IMR-90 (cell line): ENCODE measurements at regions not wholly inside any gene's neighbourhood (a gene's known extent, or its start where the extent isn't known, plus 50 kb on each side); places are given as distances from the start of the nearest gene placed in this dataset.

Experiments
- ATAC-seq: fragments of 200-7000 bp; cut with Tn5 transposase; 2 replicates; pipeline ENCODE4 v1.9.1; 2020; ENCODE audit warnings: low read depth, mild to moderate bottlenecking, moderate library complexity
- BruUV-seq: library from RNA; stranded (reverse); fragments of 400-500 nt; replicated peaks from 2 replicates; lab custom pipeline; 2021; lab: Mats Ljungman, UMichigan
- CTCF ChIA-PET: fragments of 300-600 bp; formaldehyde crosslinking; extraction: SDS; loops from one replicate; lab custom pipeline; 2021; ENCODE audit warnings: antibody characterized with exemption; lab: Yijun Ruan, JAX
- POLR2A ChIA-PET: fragments of 300-600 bp; sonication (Branson Sonifier 250); formaldehyde crosslinking; loops from one replicate; lab custom pipeline; 2022; ENCODE audit warnings: antibody characterized with exemption; ENCODE audit not compliant: unreplicated experiment; lab: Charles Lee
- DNase-seq: peaks from one replicate; pipeline ENCODE4 v3.0.0; 2013
- H2AFZ ChIP-seq: replicated peaks from 2 replicates; pipeline ENCODE3; 2013; ENCODE audit warnings: low read length, mild to moderate bottlenecking; ENCODE audit not compliant: poor library complexity
- H2AK5ac ChIP-seq: 2 replicates; pipeline ENCODE4 v1.6.1; 2013; ENCODE audit warnings: low read depth, low read length, inconsistent platforms
- H2AK9ac ChIP-seq: replicated peaks from 2 replicates; pipeline ENCODE3; 2013; ENCODE audit warnings: mild to moderate bottlenecking, low read depth, low read length, moderate library complexity; ENCODE audit not compliant: poor library complexity
- H2BK120ac ChIP-seq: 2 replicates; pipeline ENCODE4 v1.6.1; 2013; ENCODE audit warnings: low read depth, low read length, inconsistent platforms
- H2BK15ac ChIP-seq: 3 replicates; pipeline ENCODE4 v1.6.1; 2013; ENCODE audit warnings: low read depth, low read length, inconsistent platforms
- H2BK20ac ChIP-seq: 2 replicates; pipeline ENCODE4 v1.6.1; 2013; ENCODE audit warnings: low read depth, mild to moderate bottlenecking, inconsistent platforms, low read length, moderate library complexity
- H2BK5ac ChIP-seq: 2 replicates; pipeline ENCODE4 v1.6.1; 2013; ENCODE audit warnings: mild to moderate bottlenecking, low read depth, low read length, inconsistent platforms; ENCODE audit not compliant: poor library complexity, severe bottlenecking
- H3K14ac ChIP-seq: replicated peaks from 2 replicates; pipeline ENCODE4 v1.6.1; 2013; ENCODE audit warnings: low read depth, low read length, inconsistent platforms
- H3K18ac ChIP-seq: 2 replicates; pipeline ENCODE4 v1.6.1; 2013; ENCODE audit warnings: low read depth, low read length, control low read depth
- H3K23ac ChIP-seq: 2 replicates; pipeline ENCODE4 v1.6.1; 2013; ENCODE audit warnings: low read depth, low read length, inconsistent platforms
- H3K27ac ChIP-seq: 2 replicates; pipeline ENCODE4 v1.5.1; 2013; ENCODE audit warnings: mild to moderate bottlenecking, control low read depth, low read length; ENCODE audit not compliant: insufficient read depth
- H3K27me3 ChIP-seq: 2 replicates; pipeline ENCODE4 v1.6.1; 2013; ENCODE audit warnings: low read length; ENCODE audit not compliant: control insufficient read depth, insufficient read depth
- H3K36me3 ChIP-seq: 2 replicates; pipeline ENCODE4 v1.6.1; 2013; ENCODE audit warnings: low read length, mixed read lengths; ENCODE audit not compliant: control insufficient read depth, insufficient read depth
- H3K4ac ChIP-seq: 2 replicates; pipeline ENCODE4 v1.6.1; 2013; ENCODE audit warnings: low read depth, low read length, inconsistent platforms
- H3K4me1 ChIP-seq: 2 replicates; pipeline ENCODE4 v1.6.1; 2013; ENCODE audit warnings: low read length, mixed read lengths; ENCODE audit not compliant: control insufficient read depth, insufficient read depth
- H3K4me2 ChIP-seq: 2 replicates; pipeline ENCODE4 v1.6.1; 2013; ENCODE audit warnings: low read depth, mild to moderate bottlenecking, control low read depth, low read length, moderate library complexity
- H3K4me3 ChIP-seq: 2 replicates; pipeline ENCODE4 v1.5.1; 2013; ENCODE audit warnings: low read depth, mild to moderate bottlenecking, control low read depth, low read length, moderate library complexity; ENCODE audit not compliant: insufficient read depth
- H3K56ac ChIP-seq: 2 replicates; pipeline ENCODE4 v1.6.1; 2013; ENCODE audit warnings: low read length, inconsistent platforms; ENCODE audit not compliant: insufficient read depth; ENCODE audit errors: extremely low read depth
- H3K79me1 ChIP-seq, 2 experiments: 2 replicates each; pipeline ENCODE4 v1.6.1; 2013; ENCODE audit warnings: low read length in 2 of 2, inconsistent platforms in 1 of 2, low read depth in 1 of 2
- H3K9ac ChIP-seq: 2 replicates; pipeline ENCODE4 v1.6.1; 2013; ENCODE audit warnings: low read depth, low read length, control low read depth
- H3K9me1 ChIP-seq: 2 replicates; pipeline ENCODE4 v1.6.1; 2013; ENCODE audit warnings: low read length, inconsistent platforms; ENCODE audit not compliant: insufficient read depth
- H3K9me3 ChIP-seq: 2 replicates; pipeline ENCODE4 v1.6.1; 2013; ENCODE audit warnings: low read length; ENCODE audit not compliant: control insufficient read depth, insufficient read depth
- H4K20me1 ChIP-seq: 2 replicates; pipeline ENCODE4 v1.6.1; 2013; ENCODE audit warnings: low read length, inconsistent platforms; ENCODE audit not compliant: insufficient read depth
- H4K5ac ChIP-seq: 2 replicates; pipeline ENCODE4 v1.6.1; 2013; ENCODE audit warnings: mild to moderate bottlenecking, low read depth, low read length, control low read depth
- H4K8ac ChIP-seq, 2 experiments: 2 replicates each; pipeline ENCODE4 v1.6.1; 2013; ENCODE audit warnings: low read depth in 2 of 2, low read length in 2 of 2, control low read depth in 1 of 2, inconsistent platforms in 1 of 2
- H4K91ac ChIP-seq: 2 replicates; pipeline ENCODE4 v1.6.1; 2013; ENCODE audit warnings: low read depth, low read length, inconsistent platforms; ENCODE audit not compliant: insufficient read depth
- BHLHE40 ChIP-seq: fragments of 150-350 bp; IDR thresholded peaks from 2 replicates; pipeline ENCODE4 v1.6.1; 2016; ENCODE audit warnings: mild to moderate bottlenecking, low read depth, low read length
- CEBPB ChIP-seq: IDR thresholded peaks from 2 replicates; pipeline ENCODE4 v1.6.1; 2012; ENCODE audit warnings: low read depth, low read length, improper control_type of control experiment
- CHD1 ChIP-seq: IDR thresholded peaks from 2 replicates; pipeline ENCODE4 v1.6.1; 2012; ENCODE audit warnings: low read depth, low read length, improper control_type of control experiment
- FOS ChIP-seq: fragments of 150-350 bp; IDR thresholded peaks from 2 replicates; pipeline ENCODE4 v1.6.1; 2016; ENCODE audit warnings: low read depth, low read length
- MAFK ChIP-seq: IDR thresholded peaks from 2 replicates; pipeline ENCODE4 v1.6.1; 2012; ENCODE audit warnings: low read depth, low read length, improper control_type of control experiment
- MAZ ChIP-seq: IDR thresholded peaks from 2 replicates; pipeline ENCODE4 v1.6.1; 2012; ENCODE audit warnings: low read depth, mild to moderate bottlenecking, low read length, improper control_type of control experiment, moderate library complexity, borderline replicate concordance
- MXI1 ChIP-seq: IDR thresholded peaks from 2 replicates; pipeline ENCODE4 v1.6.1; 2012; ENCODE audit warnings: low read depth, mild to moderate bottlenecking, low read length, moderate library complexity, borderline replicate concordance
- NFE2L2 ChIP-seq: fragments of 150-350 bp; IDR thresholded peaks from 2 replicates; pipeline ENCODE4 v1.6.1; 2016; ENCODE audit warnings: low read depth, mild to moderate bottlenecking, low read length
- POLR2A ChIP-seq: IDR thresholded peaks from 2 replicates; pipeline ENCODE4 v1.6.1; 2012; ENCODE audit warnings: mild to moderate bottlenecking, low read depth, low read length
- RAD21 ChIP-seq: IDR thresholded peaks from 2 replicates; pipeline ENCODE4 v1.6.1; 2012; ENCODE audit warnings: low read length, improper control_type of control experiment
- RCOR1 ChIP-seq: IDR thresholded peaks from 2 replicates; pipeline ENCODE4 v1.6.1; 2012; ENCODE audit warnings: mild to moderate bottlenecking, low read length, improper control_type of control experiment; ENCODE audit not compliant: insufficient replicate concordance
- RFX5 ChIP-seq: IDR thresholded peaks from 2 replicates; pipeline ENCODE4 v1.8.0; 2012; ENCODE audit warnings: low read depth, mild to moderate bottlenecking, low read length, moderate library complexity
- SMC3 ChIP-seq: fragments of 150-350 bp; IDR thresholded peaks from 2 replicates; pipeline ENCODE4 v1.6.1; 2016; ENCODE audit warnings: low read depth, mild to moderate bottlenecking, antibody characterized with exemption, low read length, moderate library complexity
- WGBS, 2 experiments: methylation state at CpG; one replicate each; pipeline versions ENCODE4 v1.1.5 to v1.1.7; 2013; ENCODE audit warnings: missing lambda C conversion rate in 2 of 2; ENCODE audit not compliant: insufficient read length in 1 of 2; ENCODE audit errors: extremely low coverage in 2 of 2; 5-methylcytosine and 5-hydroxymethylcytosine counted together
- dilution Hi-C: fragments of 300-500 bp; cut with HindIII; formaldehyde crosslinking; loops from one replicate; pipeline ENCODE4 v1.14.3; 2018; ENCODE audit warnings: low sequenced_read_pairs; ENCODE audit not compliant: unreplicated experiment
- in situ Hi-C: fragments of 300-500 bp; cut with MboI; formaldehyde crosslinking; loops from 3 replicates; pipeline ENCODE4 v1.14.3; 2019; ENCODE audit warnings: low sequenced_read_pairs, inconsistent platforms, mixed read lengths
- intact Hi-C: fragments of 100-400 bp; cut with micrococcal nuclease; formaldehyde crosslinking; loops from 2 replicates; pipeline ENCODE4 v1.10.0; 2022
- TF ChIP-seq, protein P1 (sequence below): fragments of 150-350 bp; IDR thresholded peaks from 2 replicates; pipeline ENCODE4 v1.6.1; 2016; ENCODE audit warnings: low read depth, mild to moderate bottlenecking, low read length, moderate library complexity, borderline replicate concordance
- TF ChIP-seq, protein P2 (sequence below): conservative IDR thresholded peaks from 2 replicates; pipeline ENCODE4 v1.5.1; 2012; ENCODE audit warnings: mild to moderate bottlenecking, low read depth, low read length, improper control_type of control experiment
- TF ChIP-seq, protein P3 (sequence below): fragments of 150-350 bp; IDR thresholded peaks from 2 replicates; pipeline ENCODE4 v1.6.1; 2017; ENCODE audit warnings: mild to moderate bottlenecking, antibody characterized with exemption, low read length, low read depth

DNA sequence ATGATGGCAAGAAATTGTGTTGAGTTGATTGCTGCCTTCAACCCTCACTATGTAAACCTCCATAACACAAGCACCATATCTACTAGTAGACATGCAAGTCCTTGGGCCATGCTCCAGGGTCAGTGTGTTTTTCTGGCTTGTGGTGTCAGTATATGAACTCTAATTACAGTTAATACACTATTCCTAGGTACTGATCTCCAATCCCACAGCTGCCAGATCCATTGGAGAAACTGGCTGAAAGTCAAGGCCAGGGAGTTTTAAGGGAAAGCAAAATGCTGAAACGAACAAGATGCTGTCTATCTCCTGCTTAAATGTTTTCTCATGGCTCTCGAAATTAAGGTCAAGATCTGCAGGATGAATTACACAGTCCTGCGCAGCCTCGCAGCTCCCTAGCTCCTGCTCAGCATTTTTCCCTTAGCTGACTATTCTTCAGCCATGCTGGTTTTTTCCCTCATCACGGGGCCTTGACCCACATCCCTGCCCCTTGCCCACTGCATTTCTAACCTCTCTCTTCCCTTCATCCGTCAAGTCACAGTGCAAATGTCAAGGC, 425.0 kb upstream of the ADAMTS9 start:
- BruUV-seq: no TSS peak
- Histone ChIP-seq H4K8ac (no peak overlapping the region), H4K5ac (no peak overlapping the region), H2BK20ac (no peak overlapping the region), H3K56ac (no peak overlapping the region), H3K27ac (no peak overlapping the region), H3K23ac (no peak overlapping the region), H3K79me1 (no peaks in the 10 kb centered on the region), H4K91ac (no peak overlapping the region), H2AK9ac (no peak overlapping the region), H3K9me1 (no peaks in the 10 kb centered on the region), H2BK15ac (no peak overlapping the region), H3K18ac (no peak overlapping the region), H2AFZ (no peak overlapping the region), H2BK5ac (no peak overlapping the region), H3K4me1 (no peaks in the 10 kb centered on the region), H3K36me3 (no peaks in the 10 kb centered on the region), H2AK5ac (no peak overlapping the region), H3K9me3 (no peaks in the 10 kb centered on the region), H3K27me3 (peaks cover 3% of the 10 kb centered on the region; the same call in 1 of the 2 replicates), H3K4ac (no peak overlapping the region), H3K4me2 (no peak overlapping the region), H3K4me3 (no peak overlapping the region), H3K9ac (no peak overlapping the region), H3K14ac (no peak overlapping the region), H4K20me1 (no peaks in the 10 kb centered on the region), H2BK120ac (no peak overlapping the region)
- dilution Hi-C loops: no loop called here
- CTCF ChIA-PET: no interaction called here
- in situ Hi-C loops: no loop called here
- ATAC-seq: no peak
- TF ChIP-seq RFX5: no peak
- TF ChIP-seq MAFK: no peak
- TF ChIP-seq MXI1: no peak
- TF ChIP-seq, protein P1, sequence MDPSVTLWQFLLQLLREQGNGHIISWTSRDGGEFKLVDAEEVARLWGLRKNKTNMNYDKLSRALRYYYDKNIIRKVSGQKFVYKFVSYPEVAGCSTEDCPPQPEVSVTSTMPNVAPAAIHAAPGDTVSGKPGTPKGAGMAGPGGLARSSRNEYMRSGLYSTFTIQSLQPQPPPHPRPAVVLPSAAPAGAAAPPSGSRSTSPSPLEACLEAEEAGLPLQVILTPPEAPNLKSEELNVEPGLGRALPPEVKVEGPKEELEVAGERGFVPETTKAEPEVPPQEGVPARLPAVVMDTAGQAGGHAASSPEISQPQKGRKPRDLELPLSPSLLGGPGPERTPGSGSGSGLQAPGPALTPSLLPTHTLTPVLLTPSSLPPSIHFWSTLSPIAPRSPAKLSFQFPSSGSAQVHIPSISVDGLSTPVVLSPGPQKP: no peak
- no peak for TF ChIP-seq RAD21
- TF ChIP-seq CHD1: no peak
- no peak for TF ChIP-seq RCOR1
- no peak for TF ChIP-seq CEBPB
- no peak for TF ChIP-seq SMC3
- no peak for TF ChIP-seq MAZ
- no peak for TF ChIP-seq BHLHE40
- no peak for TF ChIP-seq POLR2A
- no peak for TF ChIP-seq NFE2L2
- TF ChIP-seq, protein P2, sequence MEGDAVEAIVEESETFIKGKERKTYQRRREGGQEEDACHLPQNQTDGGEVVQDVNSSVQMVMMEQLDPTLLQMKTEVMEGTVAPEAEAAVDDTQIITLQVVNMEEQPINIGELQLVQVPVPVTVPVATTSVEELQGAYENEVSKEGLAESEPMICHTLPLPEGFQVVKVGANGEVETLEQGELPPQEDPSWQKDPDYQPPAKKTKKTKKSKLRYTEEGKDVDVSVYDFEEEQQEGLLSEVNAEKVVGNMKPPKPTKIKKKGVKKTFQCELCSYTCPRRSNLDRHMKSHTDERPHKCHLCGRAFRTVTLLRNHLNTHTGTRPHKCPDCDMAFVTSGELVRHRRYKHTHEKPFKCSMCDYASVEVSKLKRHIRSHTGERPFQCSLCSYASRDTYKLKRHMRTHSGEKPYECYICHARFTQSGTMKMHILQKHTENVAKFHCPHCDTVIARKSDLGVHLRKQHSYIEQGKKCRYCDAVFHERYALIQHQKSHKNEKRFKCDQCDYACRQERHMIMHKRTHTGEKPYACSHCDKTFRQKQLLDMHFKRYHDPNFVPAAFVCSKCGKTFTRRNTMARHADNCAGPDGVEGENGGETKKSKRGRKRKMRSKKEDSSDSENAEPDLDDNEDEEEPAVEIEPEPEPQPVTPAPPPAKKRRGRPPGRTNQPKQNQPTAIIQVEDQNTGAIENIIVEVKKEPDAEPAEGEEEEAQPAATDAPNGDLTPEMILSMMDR: no peak
- no peak for TF ChIP-seq FOS
- TF ChIP-seq, protein P3, sequence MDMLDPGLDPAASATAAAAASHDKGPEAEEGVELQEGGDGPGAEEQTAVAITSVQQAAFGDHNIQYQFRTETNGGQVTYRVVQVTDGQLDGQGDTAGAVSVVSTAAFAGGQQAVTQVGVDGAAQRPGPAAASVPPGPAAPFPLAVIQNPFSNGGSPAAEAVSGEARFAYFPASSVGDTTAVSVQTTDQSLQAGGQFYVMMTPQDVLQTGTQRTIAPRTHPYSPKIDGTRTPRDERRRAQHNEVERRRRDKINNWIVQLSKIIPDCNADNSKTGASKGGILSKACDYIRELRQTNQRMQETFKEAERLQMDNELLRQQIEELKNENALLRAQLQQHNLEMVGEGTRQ: no peak
- WGBS, 2 experiments: 40% methylated on average over 2 of the region's 6 CpGs; no CpG with 5 or more reads in 1 of the 2 experiments
- no peak for DNase-seq
- intact Hi-C loops: no loop called here
- POLR2A ChIA-PET: no interaction called here
